ENCODE measurements at regions not wholly inside any gene's neighbourhood (a gene's known extent, or its start where the extent isn't known, plus 50 kb on each side); places are given as distances from the start of the nearest gene placed in this dataset.

- Histone ChIP-seq H3K79me2 (ENCODE audit: control insufficient read depth, low read length) (no peaks in the 10 kb centered on the region), H3K27me3 (ENCODE audit: control insufficient read depth, low read length) (0 out of 2 replicates have a peak, but pooled peaks cover 2% of the 10 kb centered on the region), H3K9me3 (ENCODE audit: control insufficient read depth, insufficient read depth, low read length) (no peaks in the 10 kb centered on the region), H3K4me1 (ENCODE audit: control insufficient read depth, low read length) (no peaks in the 10 kb centered on the region), H3K27ac (ENCODE audit: low read depth, low read length) (no peak overlapping the region), H3F3A (ENCODE audit: control insufficient read depth, insufficient read depth) (no peaks in the 10 kb centered on the region), H3K36me3 (ENCODE audit: control insufficient read depth, low read length) (no peaks in the 10 kb centered on the region), H3K9me2 (replicated peaks; ENCODE audit: control insufficient read depth, low read length) (no peaks in the 10 kb centered on the region), H3K4me2 (ENCODE audit: low read length) (no peak overlapping the region), H4K20me1 (ENCODE audit: control insufficient read depth, insufficient read depth, low read depth, low read length) (no peaks in the 10 kb centered on the region), H3K4me3 (ENCODE audit: low read length) (no peak overlapping the region)
- TF ChIP-seq CTCF (IDR thresholded peaks at IDR 0.05; ENCODE audit: low read depth, low read length, poor library complexity, severe bottlenecking): no peak
- no peak for TF ChIP-seq EZH2phosphoT487 (IDR thresholded peaks at IDR 0.05; ENCODE audit: borderline replicate concordance, low read length)
Measured at GRCh38 chr3:28134792-28135375, 106.5 kb upstream of the CMC1 start.

- Histone ChIP-seq H3K9me2 (replicated peaks; ENCODE audit: control insufficient read depth, low read length) (no peaks in the 10 kb centered on the region), H3K36me3 (ENCODE audit: control insufficient read depth, low read length) (no peaks in the 10 kb centered on the region), H3K27ac (ENCODE audit: low read depth, low read length) (no peak overlapping the region), H3F3A (ENCODE audit: control insufficient read depth, insufficient read depth) (no peaks in the 10 kb centered on the region), H3K4me2 (ENCODE audit: low read length) (no peak overlapping the region), H4K20me1 (ENCODE audit: control insufficient read depth, insufficient read depth, low read depth, low read length) (no peaks in the 10 kb centered on the region), H3K4me1 (ENCODE audit: control insufficient read depth, low read length) (no peaks in the 10 kb centered on the region), H3K4me3 (ENCODE audit: low read length) (no peak overlapping the region), H3K79me2 (ENCODE audit: control insufficient read depth, low read length) (no peaks in the 10 kb centered on the region), H3K27me3 (ENCODE audit: control insufficient read depth, low read length) (0 out of 2 replicates have a peak, but pooled peaks cover 2% of the 10 kb centered on the region), H3K9me3 (ENCODE audit: control insufficient read depth, insufficient read depth, low read length) (no peaks in the 10 kb centered on the region)
- TF ChIP-seq CTCF (IDR thresholded peaks at IDR 0.05; ENCODE audit: low read depth, low read length, poor library complexity, severe bottlenecking) (no peak), EZH2phosphoT487 (IDR thresholded peaks at IDR 0.05; ENCODE audit: borderline replicate concordance, low read length) (no peak)
Measured at GRCh38 chr3:28136607-28137216, 104.7 kb upstream of the CMC1 start.

GRCh38 chr3:28138043-28138610, 103.3 kb upstream of the CMC1 start:
- H3K36me3 ChIP-seq (ENCODE audit: control insufficient read depth, low read length): no peaks in the 10 kb centered on the region

More at GRCh38 chr3:28138043-28138610, 103.3 kb upstream of the CMC1 start:
- no peak for TF ChIP-seq EZH2phosphoT487 (IDR thresholded peaks at IDR 0.05; ENCODE audit: borderline replicate concordance, low read length)
- TF ChIP-seq CTCF (IDR thresholded peaks at IDR 0.05; ENCODE audit: low read depth, low read length, poor library complexity, severe bottlenecking): no peak
- Histone ChIP-seq H3K27me3 (ENCODE audit: control insufficient read depth, low read length) (0 out of 2 replicates have a peak, but pooled peaks cover 2% of the 10 kb centered on the region), H4K20me1 (ENCODE audit: control insufficient read depth, insufficient read depth, low read depth, low read length) (no peaks in the 10 kb centered on the region), H3K4me3 (ENCODE audit: low read length) (no peak overlapping the region), H3K4me1 (ENCODE audit: control insufficient read depth, low read length) (no peaks in the 10 kb centered on the region), H3K9me3 (ENCODE audit: control insufficient read depth, insufficient read depth, low read length) (no peaks in the 10 kb centered on the region), H3K4me2 (ENCODE audit: low read length) (no peak overlapping the region), H3F3A (ENCODE audit: control insufficient read depth, insufficient read depth) (no peaks in the 10 kb centered on the region), H3K27ac (ENCODE audit: low read depth, low read length) (no peak overlapping the region), H3K79me2 (ENCODE audit: control insufficient read depth, low read length) (no peaks in the 10 kb centered on the region), H3K9me2 (replicated peaks; ENCODE audit: control insufficient read depth, low read length) (no peaks in the 10 kb centered on the region)

Measured in DOHH2 (cell line).